GM19023 (cell line): ENCODE measurements at regions not wholly inside any gene's neighbourhood (a gene's known extent, or its start where the extent isn't known, plus 50 kb on each side); places are given as distances from the start of the nearest gene placed in this dataset.

Source experiments
- ATAC-seq: cut with Tn5 transposase; IDR thresholded peaks from one replicate; pipeline ENCODE4 v1.9.1; 2021; ENCODE audit warnings: mild to moderate bottlenecking, moderate library complexity; ENCODE audit not compliant: unreplicated experiment

DNA sequence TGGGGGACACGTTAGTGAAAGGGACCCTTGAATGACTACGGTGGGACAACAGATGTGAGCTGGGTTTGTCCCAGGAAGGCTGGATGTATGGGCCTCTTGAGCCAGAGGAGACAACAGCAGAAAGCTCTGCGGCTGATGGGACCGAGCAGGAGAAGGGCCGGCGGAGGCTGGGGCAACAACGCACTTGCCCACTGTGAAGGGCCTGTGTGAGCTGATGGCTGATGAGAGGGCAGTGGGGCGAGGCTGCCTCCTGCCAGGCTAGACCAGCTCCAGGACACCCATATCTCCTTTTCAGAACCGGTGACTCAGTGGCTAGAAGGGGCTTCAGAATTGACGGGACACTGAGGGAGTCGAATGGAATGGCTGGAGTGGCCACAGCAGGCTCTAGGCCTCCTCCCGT, 250.1 kb downstream of the SEC14L1 start:
- ATAC-seq, result no peak

DNA sequence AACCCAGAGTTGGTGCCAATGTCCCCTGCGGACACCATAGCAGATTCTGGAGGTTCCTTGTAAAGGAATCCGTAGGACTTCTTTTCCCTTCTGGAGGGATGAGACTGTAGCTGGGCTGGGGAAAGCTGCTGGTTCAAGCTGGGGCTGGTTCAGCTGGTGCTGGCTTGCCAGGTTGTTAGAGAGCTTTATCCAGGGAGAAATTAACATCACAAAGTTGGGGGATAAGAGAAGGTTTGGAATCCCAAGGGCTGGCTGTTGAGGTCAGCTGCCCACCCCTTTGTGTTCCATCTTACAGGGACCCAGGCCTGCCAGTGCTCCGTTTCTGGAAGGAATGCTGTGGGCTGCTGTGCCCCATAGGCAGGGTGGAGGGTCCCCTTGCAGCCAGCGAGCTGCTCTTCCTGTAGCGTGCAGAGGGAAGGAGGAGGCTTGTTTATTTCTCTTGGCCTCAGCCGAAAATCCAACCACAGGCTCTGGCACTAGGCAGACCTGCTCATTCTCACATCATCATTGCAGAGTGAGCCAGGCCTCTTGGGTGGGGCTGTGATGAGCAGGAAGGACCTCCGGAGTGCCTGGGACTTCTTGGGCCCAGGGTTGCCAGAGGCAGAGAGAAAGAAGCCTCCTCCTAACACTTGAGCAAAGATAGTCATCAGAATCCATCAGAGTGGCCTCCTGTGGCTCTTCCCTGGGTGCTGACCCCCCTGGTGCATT, 251.1 kb downstream of the SEC14L1 start:
- no peak for ATAC-seq

GRCh38 chr17:77392376-77393273, 251.9 kb downstream of the SEC14L1 start:
- no peak for ATAC-seq

GRCh38 chr17:77393274-77393600, 252.5 kb downstream of the SEC14L1 start:
- no peak for ATAC-seq

GRCh38 chr17:77393867-77394539, 253.2 kb downstream of the SEC14L1 start:
- ATAC-seq, result no peak

DNA sequence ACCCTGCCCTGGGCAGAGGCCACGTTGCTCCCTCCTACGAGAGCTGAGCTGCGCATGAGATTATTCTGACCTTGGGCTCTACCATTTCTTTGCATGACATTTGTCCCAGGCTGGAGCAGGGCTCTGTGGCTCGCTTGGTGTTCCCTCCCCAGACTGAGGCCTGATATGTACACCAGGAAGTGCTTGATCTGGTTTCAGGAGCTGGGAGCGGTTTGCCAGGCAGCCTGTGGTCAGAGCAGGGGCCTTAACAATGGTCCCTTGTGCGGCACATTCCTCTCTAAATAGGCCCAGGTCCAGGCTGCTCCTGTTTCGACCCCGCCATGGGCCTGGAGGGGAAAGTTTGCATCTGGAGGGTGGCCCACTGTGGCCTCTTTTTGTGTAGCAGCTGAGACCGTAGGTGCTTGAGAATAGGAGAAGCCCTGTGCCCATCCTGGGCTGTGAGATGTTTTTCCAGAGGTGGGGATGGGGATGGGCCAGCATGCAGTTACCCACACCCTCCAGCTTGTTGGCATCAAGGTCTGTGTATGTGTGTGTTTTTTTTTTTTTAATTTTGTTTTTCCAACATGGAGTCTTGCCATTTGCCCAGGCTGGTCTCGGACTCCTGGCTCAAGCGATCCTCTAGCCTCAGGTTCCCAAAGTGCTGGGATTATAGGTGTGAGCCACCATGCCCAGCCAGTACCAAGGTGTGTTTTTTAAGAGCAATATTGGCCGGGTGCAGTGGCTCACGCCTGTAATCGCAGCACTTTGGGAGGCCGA, 253.9 kb downstream of the SEC14L1 start:
- ATAC-seq, result no peak

DNA sequence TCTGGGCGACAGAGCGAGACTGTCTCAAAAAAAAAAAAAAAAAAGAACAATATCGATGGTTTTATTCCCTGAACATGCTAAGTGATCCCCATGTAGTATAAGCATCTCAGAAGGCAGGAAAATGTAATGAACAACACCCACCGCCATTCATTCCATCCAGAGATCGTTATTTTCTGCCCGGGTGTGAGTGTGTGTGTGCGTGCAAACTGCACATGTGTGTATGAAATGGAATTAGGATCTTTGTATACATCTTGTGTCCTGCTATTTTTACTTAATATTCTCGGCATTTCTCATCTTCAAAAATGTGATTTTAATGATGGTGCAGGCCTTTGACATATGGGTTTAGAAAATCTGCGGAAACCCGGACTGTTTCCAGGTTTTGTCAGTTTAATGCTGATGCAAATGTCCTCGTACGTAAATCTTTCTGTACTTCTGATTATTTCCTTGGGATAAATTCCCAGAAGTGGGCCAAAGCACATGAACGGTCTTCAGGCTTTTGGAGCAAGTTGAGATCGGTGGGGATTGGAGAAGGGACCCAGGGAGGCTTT, 254.8 kb downstream of the SEC14L1 start:
- ATAC-seq, result no peak

GRCh38 chr17:77396610-77397009, 255.8 kb downstream of the SEC14L1 start:
- ATAC-seq, result no peak

- no peak for ATAC-seq
Observed at GRCh38 chr17:77398274-77398673, 257.5 kb downstream of the SEC14L1 start.

DNA sequence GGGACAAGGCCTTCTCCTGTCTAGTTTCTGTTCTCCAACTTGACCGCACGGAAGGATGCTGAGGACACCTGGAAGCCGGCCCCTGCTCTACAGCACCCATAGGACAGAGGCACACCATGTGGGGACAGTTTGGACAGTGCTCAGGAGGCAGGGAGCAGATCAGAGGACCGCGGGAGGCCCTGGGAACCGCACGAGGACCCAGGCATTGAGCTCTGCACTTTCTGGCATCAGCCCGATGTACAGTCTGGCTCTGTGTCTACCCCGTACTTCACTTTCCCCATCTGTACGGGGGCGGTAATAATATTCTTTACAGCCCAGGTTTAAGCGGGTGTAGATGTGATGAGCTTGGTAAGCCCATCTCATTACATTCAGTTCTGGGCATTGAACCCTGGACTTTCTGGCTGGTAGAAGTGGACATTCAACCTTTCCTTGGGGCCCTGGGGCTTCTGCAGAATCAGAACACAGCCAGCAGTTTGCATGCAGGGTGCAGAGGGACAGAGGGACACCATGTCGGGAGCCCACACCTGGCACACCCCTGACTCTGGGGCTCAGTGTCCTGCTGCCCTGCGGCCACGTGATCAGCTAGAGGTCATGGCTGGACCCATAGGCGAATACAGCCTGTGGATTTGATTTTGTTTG, 258.7 kb downstream of the SEC14L1 start:
- no peak for ATAC-seq

DNA sequence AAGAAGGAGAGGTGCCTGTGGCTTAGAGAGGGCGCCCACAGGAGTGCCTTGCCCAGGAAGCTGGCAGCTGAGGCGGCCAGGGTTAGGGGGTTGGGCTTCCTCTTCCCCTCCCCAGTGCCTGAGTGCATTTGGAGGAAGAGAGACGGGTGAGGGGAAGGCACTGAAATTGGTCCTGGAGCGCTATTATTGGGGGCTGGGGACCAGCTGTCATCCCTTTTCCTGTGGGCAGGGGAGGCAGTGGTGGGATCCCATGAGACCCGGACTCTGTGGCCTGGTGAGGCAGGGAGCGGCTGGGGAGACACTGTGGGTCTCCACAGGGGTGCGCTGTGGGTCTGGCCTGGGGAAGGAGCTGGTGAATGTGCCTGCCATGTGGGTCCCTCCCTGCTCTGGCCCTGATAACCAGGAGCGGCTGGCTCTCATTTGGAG, 259.7 kb downstream of the SEC14L1 start:
- no peak for ATAC-seq

- ATAC-seq, result no peak
Observed at GRCh38 chr17:77402159-77402731, 261.5 kb downstream of the SEC14L1 start.

- no peak for ATAC-seq
Observed at GRCh38 chr17:77403854-77404253, 263.1 kb downstream of the SEC14L1 start.

DNA sequence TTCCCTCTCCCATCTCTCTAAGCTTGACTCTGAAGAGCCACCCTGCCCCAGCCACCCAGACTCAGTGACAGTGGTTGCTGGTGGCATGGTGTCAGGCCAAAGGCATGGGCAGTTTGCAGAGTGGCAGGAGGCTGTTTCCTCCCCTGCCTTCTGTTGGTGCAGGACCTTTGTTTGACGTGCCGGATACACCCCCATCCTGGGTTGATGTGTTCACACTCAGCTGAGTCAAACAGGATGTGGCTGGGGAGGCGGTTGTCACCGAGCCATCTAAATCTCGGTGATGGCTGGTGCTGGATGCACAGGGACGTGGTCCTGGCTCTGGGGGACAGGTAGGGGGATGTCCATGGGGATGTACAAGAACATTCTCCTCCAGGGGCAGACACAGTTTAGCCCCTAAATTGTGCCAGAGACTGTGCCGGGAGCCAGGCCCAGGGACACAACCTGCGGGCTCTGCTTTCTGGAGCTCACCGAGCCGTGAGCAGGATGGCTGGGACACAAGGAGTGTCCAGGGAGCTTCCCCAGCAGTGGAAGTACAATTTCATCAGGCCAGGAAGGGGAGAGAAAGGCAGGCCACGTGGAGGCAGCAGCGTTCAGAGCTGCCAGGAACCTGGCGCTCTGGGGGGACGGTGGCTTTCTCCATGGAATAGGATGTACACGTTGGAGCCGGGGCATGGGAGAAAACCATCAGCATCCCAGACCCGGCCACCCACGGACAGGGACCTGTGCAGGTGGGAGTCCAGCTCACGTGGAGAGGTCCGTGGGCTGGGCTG, 264.2 kb downstream of the SEC14L1 start:
- ATAC-seq, result no peak

DNA sequence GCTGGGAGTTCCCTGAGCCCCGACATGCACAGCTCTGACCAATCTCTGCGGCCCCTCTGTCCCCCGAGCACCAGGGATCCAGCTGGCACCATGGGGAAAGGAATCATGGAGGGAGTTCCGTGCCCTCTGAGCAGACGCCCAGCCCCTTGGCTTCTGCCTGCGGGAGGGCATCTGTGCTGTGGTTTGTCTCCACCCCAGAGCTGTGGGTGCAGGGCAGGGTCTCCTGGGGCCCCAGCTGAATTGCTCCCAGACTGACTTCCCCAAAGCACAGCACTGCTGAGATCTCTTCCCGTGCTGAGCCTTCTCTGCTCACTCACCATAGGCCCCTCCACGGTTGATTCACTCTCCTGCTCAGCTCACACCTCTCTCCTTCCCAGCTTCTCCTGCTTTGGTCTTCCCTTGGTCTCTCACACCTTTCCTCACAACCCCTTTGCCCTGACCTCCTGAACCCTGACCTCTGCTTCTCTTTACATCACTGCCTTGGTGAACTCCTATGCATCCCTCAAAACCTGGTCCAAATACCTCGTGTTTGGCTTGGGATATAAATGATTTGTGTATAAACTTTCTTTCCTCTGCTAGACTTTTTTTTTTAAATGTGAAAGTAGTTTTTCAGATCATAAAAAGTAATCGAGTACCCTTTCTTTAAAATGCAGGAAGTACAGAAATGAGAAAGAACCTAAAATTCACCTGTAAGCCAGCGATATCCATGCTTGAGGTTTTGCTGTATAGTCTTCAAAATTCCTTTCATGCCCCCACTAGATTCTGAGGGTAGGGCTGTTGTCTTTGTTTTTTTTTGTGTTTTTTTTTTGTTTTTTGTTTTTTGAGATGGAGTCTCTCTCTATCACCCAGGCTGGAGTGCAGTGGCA, 265.3 kb downstream of the SEC14L1 start:
- no peak for ATAC-seq

- ATAC-seq, result no peak
Observed at GRCh38 chr17:77407321-77408277, 266.8 kb downstream of the SEC14L1 start.

DNA sequence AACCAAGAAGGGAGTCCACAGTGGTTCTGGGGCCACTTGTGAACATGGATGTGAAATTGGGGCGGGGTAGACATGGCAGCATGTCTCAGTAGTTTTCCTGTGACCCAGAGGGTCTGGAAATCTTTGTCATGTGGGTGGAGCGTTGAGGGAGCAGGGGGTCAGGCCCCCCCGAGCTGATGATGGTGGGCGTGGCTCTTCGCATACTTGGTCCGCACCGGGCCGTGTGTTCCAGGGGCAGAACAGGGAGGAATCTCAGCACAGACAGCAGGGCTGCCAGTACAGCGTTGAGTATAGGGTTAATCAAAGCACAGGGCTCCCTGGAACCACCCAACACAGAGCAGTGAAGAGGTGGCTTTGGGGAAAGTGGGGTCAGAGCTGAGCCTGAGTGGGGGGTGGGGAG, 267.5 kb downstream of the SEC14L1 start:
- no peak for ATAC-seq
